ENCODE measurements at regions not wholly inside any gene's neighbourhood (a gene's known extent, or its start where the extent isn't known, plus 50 kb on each side); places are given as distances from the start of the nearest gene placed in this dataset.

DNA sequence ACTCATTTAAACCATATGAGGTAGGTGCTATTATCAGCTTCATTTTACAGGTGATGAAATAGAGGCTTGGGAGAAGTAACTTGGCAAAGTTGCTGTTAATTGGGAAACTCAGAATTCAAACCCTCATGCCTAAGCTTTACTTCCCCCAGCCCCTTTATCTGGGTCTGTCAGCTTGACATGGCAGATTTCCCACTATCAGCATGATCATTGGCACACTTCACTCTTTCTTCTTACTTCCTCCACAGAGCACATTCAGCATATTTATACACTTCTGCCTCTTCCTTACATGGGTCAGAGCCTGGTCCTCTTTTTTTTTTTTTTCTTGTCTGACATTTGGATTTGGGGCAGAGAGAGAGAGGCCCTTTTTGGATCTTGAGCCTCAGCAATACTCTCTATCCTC, 56.5 kb upstream of the ARX start:
- Histone ChIP-seq H2AFZ (ENCODE audit: low read length) (no peak overlapping the region), H3K79me2 (ENCODE audit: insufficient read depth, low read length) (no peaks in the 10 kb centered on the region), H3K27me3 (ENCODE audit: insufficient read depth, low read length) (no peaks in the 10 kb centered on the region), H3K4me1 (ENCODE audit: insufficient read depth, low read length) (no peaks in the 10 kb centered on the region), H3K4me3 (ENCODE audit: insufficient read depth, low read length) (no peak overlapping the region), H3K4me2 (ENCODE audit: insufficient read depth, low read length) (no peak overlapping the region), H3K27ac (ENCODE audit: low read depth, low read length) (no peak overlapping the region), H4K20me1 (ENCODE audit: insufficient read depth, low read length) (no peaks in the 10 kb centered on the region), H3K9me3 (ENCODE audit: low read depth, low read length) (no peaks in the 10 kb centered on the region), H3K36me3 (ENCODE audit: insufficient read depth, low read length) (no peaks in the 10 kb centered on the region)
- no peak for DNase-seq (ENCODE audit: insufficient read length, low spot score, missing footprints)
- TF ChIP-seq, protein P1, sequence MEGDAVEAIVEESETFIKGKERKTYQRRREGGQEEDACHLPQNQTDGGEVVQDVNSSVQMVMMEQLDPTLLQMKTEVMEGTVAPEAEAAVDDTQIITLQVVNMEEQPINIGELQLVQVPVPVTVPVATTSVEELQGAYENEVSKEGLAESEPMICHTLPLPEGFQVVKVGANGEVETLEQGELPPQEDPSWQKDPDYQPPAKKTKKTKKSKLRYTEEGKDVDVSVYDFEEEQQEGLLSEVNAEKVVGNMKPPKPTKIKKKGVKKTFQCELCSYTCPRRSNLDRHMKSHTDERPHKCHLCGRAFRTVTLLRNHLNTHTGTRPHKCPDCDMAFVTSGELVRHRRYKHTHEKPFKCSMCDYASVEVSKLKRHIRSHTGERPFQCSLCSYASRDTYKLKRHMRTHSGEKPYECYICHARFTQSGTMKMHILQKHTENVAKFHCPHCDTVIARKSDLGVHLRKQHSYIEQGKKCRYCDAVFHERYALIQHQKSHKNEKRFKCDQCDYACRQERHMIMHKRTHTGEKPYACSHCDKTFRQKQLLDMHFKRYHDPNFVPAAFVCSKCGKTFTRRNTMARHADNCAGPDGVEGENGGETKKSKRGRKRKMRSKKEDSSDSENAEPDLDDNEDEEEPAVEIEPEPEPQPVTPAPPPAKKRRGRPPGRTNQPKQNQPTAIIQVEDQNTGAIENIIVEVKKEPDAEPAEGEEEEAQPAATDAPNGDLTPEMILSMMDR (IDR thresholded peaks at IDR 0.05; ENCODE audit: extremely low read depth, low read depth, low read length) = no peak

DNA sequence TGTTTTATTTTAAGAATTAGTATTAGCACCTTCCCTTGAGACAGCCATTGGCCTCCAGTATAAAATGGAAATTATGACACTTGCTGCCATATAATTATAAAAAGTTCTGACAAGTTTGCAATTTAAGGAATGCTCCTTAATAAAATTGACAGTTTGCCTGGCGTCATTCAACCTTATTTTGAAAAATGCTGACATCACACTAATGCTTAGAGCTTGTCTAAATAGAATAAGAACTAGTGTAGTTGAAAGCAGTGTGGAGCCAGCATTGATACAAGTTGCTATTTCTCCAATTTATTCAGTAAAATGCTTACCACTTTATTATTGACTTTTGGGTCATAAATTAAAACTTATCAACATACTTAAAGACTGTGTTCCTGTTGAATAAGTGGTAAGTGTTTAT, 54.3 kb upstream of the ARX start:
- Histone ChIP-seq H3K36me3 (ENCODE audit: insufficient read depth, low read length) (no peaks in the 10 kb centered on the region), H3K4me2 (ENCODE audit: insufficient read depth, low read length) (no peak overlapping the region), H3K79me2 (ENCODE audit: insufficient read depth, low read length) (no peaks in the 10 kb centered on the region), H2AFZ (ENCODE audit: low read length) (no peak overlapping the region), H3K4me3 (ENCODE audit: insufficient read depth, low read length) (no peak overlapping the region), H3K27ac (ENCODE audit: low read depth, low read length) (no peak overlapping the region), H3K9me3 (ENCODE audit: low read depth, low read length) (no peaks in the 10 kb centered on the region), H4K20me1 (ENCODE audit: insufficient read depth, low read length) (no peaks in the 10 kb centered on the region), H3K4me1 (ENCODE audit: insufficient read depth, low read length) (no peaks in the 10 kb centered on the region), H3K27me3 (ENCODE audit: insufficient read depth, low read length) (no peaks in the 10 kb centered on the region)
- no peak for DNase-seq (ENCODE audit: insufficient read length, low spot score, missing footprints)
- TF ChIP-seq, protein P1 (IDR thresholded peaks at IDR 0.05; ENCODE audit: extremely low read depth, low read depth, low read length) = no peak

DNA sequence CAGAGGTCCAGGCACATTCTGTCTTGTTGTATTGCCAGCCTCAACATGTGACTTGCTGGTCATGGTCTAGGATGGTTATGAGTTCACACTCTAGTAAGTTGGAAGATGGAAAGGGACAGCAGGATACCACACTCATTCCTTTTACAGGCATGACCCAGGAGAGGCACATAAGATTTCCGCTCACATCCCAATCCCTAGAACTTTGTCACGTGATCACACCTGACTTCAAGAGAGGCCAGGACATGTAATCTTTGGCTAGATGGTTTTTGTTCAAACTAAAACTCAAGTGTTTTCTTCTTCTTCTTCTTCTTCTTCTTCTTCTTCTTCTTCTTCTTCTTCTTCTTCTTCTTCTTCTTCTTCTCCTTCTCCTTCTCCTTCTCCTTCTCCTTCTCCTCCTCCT, 53.4 kb upstream of the ARX start:
- H3K9me3 ChIP-seq (ENCODE audit: low read depth, low read length) = no peaks in the 10 kb centered on the region
- TF ChIP-seq, protein P1 (IDR thresholded peaks at IDR 0.05; ENCODE audit: extremely low read depth, low read depth, low read length) = no peak
- no peak for DNase-seq (ENCODE audit: insufficient read length, low spot score, missing footprints)

DNA sequence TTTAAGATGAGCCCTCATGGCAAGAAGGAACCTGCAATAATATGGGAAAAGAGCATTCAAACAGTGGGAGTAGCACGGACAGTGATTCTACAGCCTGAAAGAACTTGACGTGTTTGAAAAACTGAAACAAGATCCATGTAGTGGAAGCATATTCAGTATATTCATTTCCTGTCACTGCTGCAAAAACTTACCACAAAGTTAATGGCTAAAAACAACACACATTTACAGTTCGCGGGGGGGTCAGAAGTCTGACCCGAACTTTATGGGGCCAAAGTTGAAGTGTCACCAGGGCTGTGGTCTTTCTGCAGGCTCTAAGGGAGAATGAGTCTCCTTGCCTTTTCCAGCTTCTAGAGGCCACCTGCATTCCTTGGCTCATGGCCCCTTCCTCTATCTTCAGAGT, 52.6 kb upstream of the ARX start:
- Histone ChIP-seq H3K27me3 (ENCODE audit: insufficient read depth, low read length) (no peaks in the 10 kb centered on the region), H3K9me3 (ENCODE audit: low read depth, low read length) (no peaks in the 10 kb centered on the region), H3K4me2 (ENCODE audit: insufficient read depth, low read length) (no peak overlapping the region), H3K4me1 (ENCODE audit: insufficient read depth, low read length) (no peaks in the 10 kb centered on the region), H3K27ac (ENCODE audit: low read depth, low read length) (no peak overlapping the region), H3K36me3 (ENCODE audit: insufficient read depth, low read length) (no peaks in the 10 kb centered on the region), H3K79me2 (ENCODE audit: insufficient read depth, low read length) (no peaks in the 10 kb centered on the region), H2AFZ (ENCODE audit: low read length) (no peak overlapping the region), H4K20me1 (ENCODE audit: insufficient read depth, low read length) (no peaks in the 10 kb centered on the region), H3K4me3 (ENCODE audit: insufficient read depth, low read length) (no peak overlapping the region)
- TF ChIP-seq, protein P1 (IDR thresholded peaks at IDR 0.05; ENCODE audit: extremely low read depth, low read depth, low read length) = no peak
- DNase-seq (ENCODE audit: insufficient read length, low spot score, missing footprints) = no peak

More for the DNA sequence above, 53.4 kb upstream of the ARX start:
- Histone ChIP-seq H3K4me1 (ENCODE audit: insufficient read depth, low read length) (no peaks in the 10 kb centered on the region), H2AFZ (ENCODE audit: low read length) (no peak overlapping the region), H3K36me3 (ENCODE audit: insufficient read depth, low read length) (no peaks in the 10 kb centered on the region), H3K4me2 (ENCODE audit: insufficient read depth, low read length) (no peak overlapping the region), H3K79me2 (ENCODE audit: insufficient read depth, low read length) (no peaks in the 10 kb centered on the region), H4K20me1 (ENCODE audit: insufficient read depth, low read length) (no peaks in the 10 kb centered on the region), H3K27ac (ENCODE audit: low read depth, low read length) (no peak overlapping the region), H3K27me3 (ENCODE audit: insufficient read depth, low read length) (no peaks in the 10 kb centered on the region), H3K4me3 (ENCODE audit: insufficient read depth, low read length) (no peak overlapping the region)

Measured in osteoblast (primary cell).